RWPE1 (cell line): ENCODE measurements at regions not wholly inside any gene's neighbourhood (a gene's known extent, or its start where the extent isn't known, plus 50 kb on each side); places are given as distances from the start of the nearest gene placed in this dataset.
A peak's percentile ranks its signal among the peaks of the same experiment; 100 is the strongest.

Experiments used
- CTCF ChIA-PET: fragments of 350-600 bp; sonication (Branson Sonifier 250); formaldehyde crosslinking; extraction: SDS; loops from one replicate; lab custom pipeline; 2021; lab: Yijun Ruan, JAX
- POLR2A ChIA-PET: fragments of 400-600 bp; formaldehyde crosslinking; extraction: SDS; loops from one replicate; lab custom pipeline; 2020; ENCODE audit warnings: antibody characterized with exemption; ENCODE audit not compliant: low non-redundant PET; lab: Yijun Ruan, JAX
- DNase-seq: peaks from one replicate; pipeline ENCODE4 v3.0.0; 2012; ENCODE audit warnings: low spot score
- H3K27ac ChIP-seq: fragments of 450-650 bp; 2 replicates; pipeline ENCODE4 v1.5.1; 2017
- TF ChIP-seq, protein P1 (sequence below): fragments of 450-650 bp; conservative IDR thresholded peaks from 2 replicates; pipeline ENCODE4 v1.5.1; 2017; ENCODE audit warnings: low read depth, mild to moderate bottlenecking

DNA sequence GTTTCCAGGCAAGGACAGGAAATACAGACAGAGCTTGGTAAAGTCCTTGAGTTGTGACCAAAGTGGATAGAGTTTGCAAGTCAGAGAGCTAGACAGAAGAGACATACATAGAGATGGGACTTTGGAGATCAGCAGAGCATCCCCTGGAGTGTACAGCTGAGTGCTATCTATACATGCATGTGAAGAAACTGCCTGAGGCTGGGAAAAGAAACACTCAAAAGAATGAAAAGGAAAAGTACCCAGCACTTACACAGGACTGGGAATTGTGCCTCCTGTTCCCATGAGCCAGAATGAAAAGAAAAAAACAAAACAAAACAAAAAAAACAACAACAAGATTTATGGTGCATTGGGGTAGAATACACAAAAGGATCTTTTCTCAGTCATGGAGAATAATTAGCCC is 606.4 kb downstream of the ZNF608 start:
- ChIA-PET CTCF (no interaction called here), POLR2A (no interaction called here)
- TF ChIP-seq, protein P1, sequence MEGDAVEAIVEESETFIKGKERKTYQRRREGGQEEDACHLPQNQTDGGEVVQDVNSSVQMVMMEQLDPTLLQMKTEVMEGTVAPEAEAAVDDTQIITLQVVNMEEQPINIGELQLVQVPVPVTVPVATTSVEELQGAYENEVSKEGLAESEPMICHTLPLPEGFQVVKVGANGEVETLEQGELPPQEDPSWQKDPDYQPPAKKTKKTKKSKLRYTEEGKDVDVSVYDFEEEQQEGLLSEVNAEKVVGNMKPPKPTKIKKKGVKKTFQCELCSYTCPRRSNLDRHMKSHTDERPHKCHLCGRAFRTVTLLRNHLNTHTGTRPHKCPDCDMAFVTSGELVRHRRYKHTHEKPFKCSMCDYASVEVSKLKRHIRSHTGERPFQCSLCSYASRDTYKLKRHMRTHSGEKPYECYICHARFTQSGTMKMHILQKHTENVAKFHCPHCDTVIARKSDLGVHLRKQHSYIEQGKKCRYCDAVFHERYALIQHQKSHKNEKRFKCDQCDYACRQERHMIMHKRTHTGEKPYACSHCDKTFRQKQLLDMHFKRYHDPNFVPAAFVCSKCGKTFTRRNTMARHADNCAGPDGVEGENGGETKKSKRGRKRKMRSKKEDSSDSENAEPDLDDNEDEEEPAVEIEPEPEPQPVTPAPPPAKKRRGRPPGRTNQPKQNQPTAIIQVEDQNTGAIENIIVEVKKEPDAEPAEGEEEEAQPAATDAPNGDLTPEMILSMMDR = no peak
- no peak overlapping the region for H3K27ac ChIP-seq
- DNase-seq = no peak

DNA sequence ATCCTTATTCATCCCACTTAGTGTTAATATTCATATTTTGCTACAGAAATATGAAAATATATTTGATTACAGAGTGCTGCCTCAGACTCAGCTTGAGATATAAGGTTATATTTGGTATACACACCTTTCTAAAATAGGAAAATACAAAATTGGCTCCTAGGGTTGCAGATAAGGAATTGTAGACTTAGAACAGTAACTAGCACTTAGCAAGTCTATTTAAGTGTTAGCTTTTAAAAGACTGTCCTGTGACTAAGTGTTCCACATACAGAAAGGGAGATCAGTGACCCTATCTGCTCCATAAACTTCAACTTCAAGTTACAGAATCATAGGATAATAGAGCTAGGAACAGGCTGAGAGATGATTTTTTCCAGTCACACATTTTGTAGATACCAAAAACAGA is 607.0 kb downstream of the ZNF608 start:
- DNase-seq = no peak
- ChIA-PET CTCF (no interaction called here), POLR2A (no interaction called here)
- TF ChIP-seq, protein P1 = no peak
- no peak overlapping the region for H3K27ac ChIP-seq

DNA sequence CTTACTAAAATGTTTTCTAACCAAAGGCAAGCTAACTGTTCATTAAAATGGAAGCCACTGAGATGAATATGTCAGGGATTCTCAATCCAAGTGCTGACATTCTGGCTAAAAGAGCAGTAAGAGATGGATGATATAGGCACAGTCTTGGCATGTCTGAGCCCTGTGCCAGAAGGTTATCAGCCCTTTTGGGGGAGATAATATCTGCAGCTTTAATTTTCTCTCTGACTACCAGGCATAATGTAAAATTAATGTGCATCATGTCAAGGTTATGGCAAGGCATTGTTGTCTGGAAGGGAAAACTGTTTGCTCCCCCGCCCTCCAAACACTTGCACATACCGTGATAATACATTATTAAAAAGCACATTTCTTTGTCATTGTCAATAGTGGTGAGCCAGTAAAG is 609.8 kb downstream of the ZNF608 start:
- no peak overlapping the region for H3K27ac ChIP-seq
- CTCF ChIA-PET = no interaction called here
- TF ChIP-seq, protein P1 = no peak
- no peak for DNase-seq
- POLR2A ChIA-PET = no interaction called here

DNA sequence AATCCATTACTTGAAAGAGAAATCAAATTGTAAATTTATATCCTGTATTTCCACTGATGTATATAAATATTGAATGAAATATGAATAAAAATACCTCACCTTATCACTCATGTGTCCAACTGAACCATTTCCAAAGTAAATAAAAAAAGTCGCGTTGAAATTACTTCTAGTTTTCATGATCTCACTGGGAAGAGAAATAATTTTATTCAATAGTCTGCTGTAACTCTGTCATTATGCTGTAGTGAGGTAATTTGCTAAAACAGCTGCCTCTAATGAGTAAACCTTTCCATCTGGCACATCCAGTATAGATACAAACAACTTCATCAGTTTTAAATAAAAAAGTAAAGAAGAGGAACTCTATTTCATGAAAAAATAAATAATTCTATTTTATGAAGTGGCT is 611.5 kb downstream of the ZNF608 start:
- ChIA-PET CTCF (no interaction called here), POLR2A (no interaction called here)
- no peak overlapping the region for H3K27ac ChIP-seq
- no peak for DNase-seq
- TF ChIP-seq, protein P1 = no peak

DNA sequence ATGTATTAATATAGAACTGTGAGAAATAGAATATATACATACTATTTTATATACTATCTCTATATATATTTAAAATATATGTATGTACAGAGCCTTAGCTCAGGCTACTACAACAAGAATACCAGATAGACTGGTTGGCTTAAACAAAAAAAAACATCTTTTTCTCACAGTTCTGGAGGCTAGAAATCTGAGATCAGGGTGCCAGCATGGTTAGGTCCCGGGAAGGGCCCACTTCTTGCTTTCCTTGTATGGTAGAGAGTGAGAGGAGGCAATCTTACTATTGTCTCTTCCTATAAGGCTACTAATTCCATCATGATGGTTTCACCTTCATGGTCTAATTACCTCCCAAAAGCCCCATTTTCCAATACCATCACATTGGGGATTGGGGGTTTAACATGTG is 613.0 kb downstream of the ZNF608 start:
- no peak for DNase-seq
- ChIA-PET POLR2A (no interaction called here), CTCF (interaction anchor here (0.6 kb wide), 1 partner anchor 21 kb away, joined by 3 read pairs; no protein-coding TSS in a partner anchor)
- TF ChIP-seq, protein P1 = no peak
- H3K27ac ChIP-seq = no peak overlapping the region

DNA sequence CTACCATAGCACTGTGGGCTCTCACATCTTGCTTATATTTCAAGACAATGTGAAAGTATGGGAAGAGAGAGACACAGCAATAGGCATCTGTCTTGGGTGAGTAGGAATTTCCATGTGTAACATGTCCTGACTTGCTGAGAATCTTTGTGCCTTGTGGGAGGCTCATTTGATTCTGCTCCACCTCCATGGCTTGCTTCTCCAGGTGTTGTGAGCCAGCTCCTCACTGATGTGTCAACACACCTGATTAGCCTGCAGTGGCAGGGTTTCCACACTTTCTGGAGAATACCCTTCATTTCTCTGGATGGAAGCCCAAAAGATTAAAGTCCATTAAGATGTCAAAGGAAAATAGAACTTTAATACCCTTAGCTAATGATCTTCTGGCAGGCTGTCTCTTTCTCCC is 613.6 kb downstream of the ZNF608 start:
- TF ChIP-seq, protein P1 = no peak
- H3K27ac ChIP-seq = no peak overlapping the region
- DNase-seq = peak; percentile 55
- ChIA-PET CTCF (no interaction called here), POLR2A (no interaction called here)

DNA sequence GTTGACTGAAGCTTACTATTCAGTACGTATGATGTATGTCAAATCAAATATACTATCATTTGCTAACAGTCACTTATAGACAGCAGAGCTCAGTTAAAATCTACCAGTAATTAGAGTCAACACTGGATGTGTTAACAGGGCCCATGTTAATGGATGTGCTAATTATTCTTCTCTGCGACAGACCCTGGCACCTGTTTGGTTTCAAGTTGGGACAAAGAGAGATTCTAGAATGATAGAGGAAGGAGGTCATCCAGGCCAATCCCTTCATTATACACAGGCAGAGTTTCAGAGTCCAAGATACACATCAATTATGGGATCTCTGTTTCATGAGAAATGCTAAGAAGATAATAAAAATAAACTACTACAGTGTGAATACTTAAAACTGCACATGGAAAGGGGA is 615.0 kb downstream of the ZNF608 start:
- POLR2A ChIA-PET = no interaction called here
- H3K27ac ChIP-seq = no peak overlapping the region
- CTCF ChIA-PET = no interaction called here
- no peak for DNase-seq
- TF ChIP-seq, protein P1 = no peak
